GM18499 (cell line): ENCODE measurements at regions not wholly inside any gene's neighbourhood (a gene's known extent, or its start where the extent isn't known, plus 50 kb on each side); places are given as distances from the start of the nearest gene placed in this dataset.
A peak's percentile ranks its signal among the peaks of the same experiment; 100 is the strongest.

ENCODE experiments used
- ATAC-seq: cut with Tn5 transposase; IDR thresholded peaks from one replicate; pipeline ENCODE4 v1.9.1; 2021; ENCODE audit warnings: moderate number of reproducible peaks; ENCODE audit not compliant: insufficient read depth, unreplicated experiment

GRCh38 chr14:85948153-85948552 lies 418.2 kb downstream of the FLRT2 start:
- no peak for ATAC-seq

- no peak for ATAC-seq
Observed at GRCh38 chr14:85947461-85948139, 417.7 kb downstream of the FLRT2 start.

GRCh38 chr14:85943192-85943591 lies 413.2 kb downstream of the FLRT2 start:
- ATAC-seq = no peak

GRCh38 chr14:85934886-85935254 lies 404.9 kb downstream of the FLRT2 start:
- peak; percentile 38 for ATAC-seq

- ATAC-seq = peak; percentile 82
Observed at GRCh38 chr14:85934123-85934885, 404.4 kb downstream of the FLRT2 start.

- ATAC-seq = no peak
Observed at GRCh38 chr14:85921241-85921640, 391.3 kb downstream of the FLRT2 start.

- ATAC-seq = no peak
Observed at GRCh38 chr14:85917716-85918115, 387.8 kb downstream of the FLRT2 start.

- no peak for ATAC-seq
Observed at GRCh38 chr14:85915711-85916110, 385.8 kb downstream of the FLRT2 start.

GRCh38 chr14:85912141-85912540 lies 382.2 kb downstream of the FLRT2 start:
- no peak for ATAC-seq

- no peak for ATAC-seq
Observed at GRCh38 chr14:85911044-85911443, 381.1 kb downstream of the FLRT2 start.

- no peak for ATAC-seq
Observed at GRCh38 chr14:85909581-85909980, 379.6 kb downstream of the FLRT2 start.

GRCh38 chr14:85907536-85907935 lies 377.6 kb downstream of the FLRT2 start:
- ATAC-seq = no peak

- no peak for ATAC-seq
Observed at GRCh38 chr14:85897808-85898207, 367.9 kb downstream of the FLRT2 start.

GRCh38 chr14:85895603-85896002 lies 365.7 kb downstream of the FLRT2 start:
- no peak for ATAC-seq

GRCh38 chr14:85892251-85892650 lies 362.3 kb downstream of the FLRT2 start:
- ATAC-seq = no peak

- ATAC-seq = no peak
Observed at GRCh38 chr14:85883966-85884365, 354.0 kb downstream of the FLRT2 start.

GRCh38 chr14:85883101-85883500 lies 353.2 kb downstream of the FLRT2 start:
- ATAC-seq = no peak

GRCh38 chr14:85881935-85882334 lies 352.0 kb downstream of the FLRT2 start:
- ATAC-seq = no peak

- no peak for ATAC-seq
Observed at GRCh38 chr14:85878874-85879273, 348.9 kb downstream of the FLRT2 start.

GRCh38 chr14:85873006-85873405 lies 343.1 kb downstream of the FLRT2 start:
- ATAC-seq = no peak

GRCh38 chr14:85867450-85867849 lies 337.5 kb downstream of the FLRT2 start:
- ATAC-seq = no peak

GRCh38 chr14:85865701-85866100 lies 335.8 kb downstream of the FLRT2 start:
- no peak for ATAC-seq
